Hematopoietic multipotent progenitor cell treated with erythropoietin and hydrocortisone succinate and interleukin-3 and kit ligand, for 17 days (in vitro differentiated cells): ENCODE measurements at regions not wholly inside any gene's neighbourhood (a gene's known extent, or its start where the extent isn't known, plus 50 kb on each side); places are given as distances from the start of the nearest gene placed in this dataset.
"Not testable (repeated sequence)": the region's sequence is repeated elsewhere in the genome, so short reads cannot be mapped to it uniquely, and the experiment has no call there.

ENCODE experiments used
- DNase-seq: peaks from one replicate; pipeline ENCODE4 v3.0.0-alpha.2; 2015; ENCODE audit warnings: low spot score

GRCh38 chr18:73431620-73432019, 563.8 kb upstream of the NETO1 start:
- DNase-seq: no peak

GRCh38 chr18:73421010-73421409, 553.2 kb upstream of the NETO1 start:
- no peak for DNase-seq

GRCh38 chr18:73419531-73419930, 551.7 kb upstream of the NETO1 start:
- DNase-seq: no peak

- no peak for DNase-seq
These were observed 546.8 kb upstream of the NETO1 start for GRCh38 chr18:73414598-73414997.

GRCh38 chr18:73414069-73414468, 546.3 kb upstream of the NETO1 start:
- no peak for DNase-seq

- no peak for DNase-seq
These were observed 541.5 kb upstream of the NETO1 start for GRCh38 chr18:73409242-73409641.

GRCh38 chr18:73408469-73408868, 540.7 kb upstream of the NETO1 start:
- DNase-seq: no peak

- DNase-seq: no peak
These were observed 539.7 kb upstream of the NETO1 start for GRCh38 chr18:73407506-73407905.

GRCh38 chr18:73384246-73384645, 516.5 kb upstream of the NETO1 start:
- no peak for DNase-seq

GRCh38 chr18:73381699-73382036, 513.9 kb upstream of the NETO1 start:
- no peak for DNase-seq

- DNase-seq: no peak
These were observed 513.4 kb upstream of the NETO1 start for GRCh38 chr18:73381016-73381698.

- no peak for DNase-seq
These were observed 498.9 kb upstream of the NETO1 start for GRCh38 chr18:73366713-73367112.

GRCh38 chr18:73365018-73365417, 497.2 kb upstream of the NETO1 start:
- no peak for DNase-seq

- no peak for DNase-seq
These were observed 487.3 kb upstream of the NETO1 start for GRCh38 chr18:73355121-73355520.

GRCh38 chr18:73352546-73352945, 484.8 kb upstream of the NETO1 start:
- DNase-seq: no peak

GRCh38 chr18:73340135-73340977, 472.6 kb upstream of the NETO1 start:
- no peak for DNase-seq

- no peak for DNase-seq
These were observed 463.5 kb upstream of the NETO1 start for GRCh38 chr18:73331212-73331772.

GRCh38 chr18:73330106-73330505, 462.3 kb upstream of the NETO1 start:
- DNase-seq: not testable (repeated sequence)

GRCh38 chr18:73324187-73324831, 456.5 kb upstream of the NETO1 start:
- not testable (repeated sequence) for DNase-seq

- DNase-seq: no peak
These were observed 451.1 kb upstream of the NETO1 start for GRCh38 chr18:73318739-73319479.

- DNase-seq: no peak
These were observed 448.7 kb upstream of the NETO1 start for GRCh38 chr18:73316513-73316912.

- DNase-seq: no peak
These were observed 447.6 kb upstream of the NETO1 start for GRCh38 chr18:73315381-73315780.
